ENCODE measurements at regions not wholly inside any gene's neighbourhood (a gene's known extent, or its start where the extent isn't known, plus 50 kb on each side); places are given as distances from the start of the nearest gene placed in this dataset.

GRCh38 chr5:171580502-171581265 is 161.2 kb downstream of the FGF18 start:
- WGBS, 2 experiments (ENCODE audit: extremely low coverage in 1 of 2, insufficient coverage in 1 of 2, insufficient read length in 1 of 2, insufficient replicate concordance in 2 of 2, low coverage in 1 of 2, low lambda C conversion rate in 2 of 2, missing lambda C conversion rate in 1 of 2), result 92 to 100% methylated on average over 1 to 9 of the region's 9 CpGs

More at GRCh38 chr5:171580502-171581265, 161.2 kb downstream of the FGF18 start:
- Histone ChIP-seq H2AK5ac (ENCODE audit: low read depth, low read length) (no peak overlapping the region), H3K23ac (ENCODE audit: insufficient read length) (no peak overlapping the region), H4K8ac (ENCODE audit: extremely low read depth, insufficient read depth, low read length) (no peak overlapping the region), H3K79me1 (ENCODE audit: low read depth, low read length) (no peaks in the 10 kb centered on the region), H2BK20ac (ENCODE audit: low read length) (no peak overlapping the region), H2BK120ac (replicated peaks; ENCODE audit: low read depth, low read length) (no peak overlapping the region), H2BK5ac (ENCODE audit: low read depth, low read length) (no peak overlapping the region), H3K23me2 (ENCODE audit: low read depth, low read length) (no peaks in the 10 kb centered on the region), H3K4me1 (replicated peaks in 1 of 4; ENCODE audit: control insufficient read depth in 3 of 4, insufficient read depth in 4 of 4, low read length in 3 of 4) (peaks cover 0 to 6% (median 0%) of the 10 kb centered on the region in 4 experiments; a peak in 2 of 7 replicates), H3K4me2 (ENCODE audit: insufficient read depth in 1 of 2, low read depth in 2 of 2, low read length in 2 of 2) (no peak overlapping the region), H3K56ac (replicated peaks; ENCODE audit: insufficient read length, low read depth, low read length) (no peak overlapping the region), H3K4me3 (ENCODE audit: extremely low read depth in 1 of 4, insufficient read depth in 2 of 4, low read depth in 3 of 4, low read length in 4 of 4) (no peak overlapping the region), H2BK12ac (ENCODE audit: low read depth, low read length) (no peak overlapping the region), H3K36me3 (ENCODE audit: control insufficient read depth in 2 of 4, insufficient read depth in 4 of 4, low read length in 3 of 4) (no peaks in the 10 kb centered on the region), H2AFZ (ENCODE audit: low read length) (no peak overlapping the region), H3K9ac (replicated peaks in 1 of 4; ENCODE audit: extremely low read depth in 1 of 4, low read depth in 3 of 4, low read length in 3 of 4) (no peak overlapping the region), H4K20me1 (replicated peaks in 1 of 2; ENCODE audit: control insufficient read depth in 1 of 2, insufficient read depth in 2 of 2, low read length in 2 of 2) (no peaks in the 10 kb centered on the region), H3K27me3 (replicated peaks in 1 of 4; ENCODE audit: control insufficient read depth in 3 of 4, extremely low read depth in 1 of 4, insufficient read depth in 3 of 4, low read length in 3 of 4) (no peaks in the 10 kb centered on the region), H3K79me2 (ENCODE audit: control insufficient read depth in 1 of 2, insufficient read depth in 2 of 2, low read length in 2 of 2) (no peaks in the 10 kb centered on the region), H3K18ac (ENCODE audit: extremely low read depth, low read length) (no peak overlapping the region), H4K5ac (ENCODE audit: insufficient read length, low read depth, low read length) (no peak overlapping the region), H3K27ac (ENCODE audit: low read depth, low read length) (no peak overlapping the region), H3K9me3 (ENCODE audit: insufficient read depth in 2 of 2, low read depth in 1 of 2, low read length in 1 of 2) (no peaks in the 10 kb centered on the region), H3K14ac (ENCODE audit: insufficient read length) (no peak overlapping the region), H3K4ac (replicated peaks; ENCODE audit: insufficient read length, low read depth, low read length) (no peak overlapping the region), H2BK15ac (ENCODE audit: low read length) (no peak overlapping the region), H4K91ac (replicated peaks; ENCODE audit: insufficient read length, low read length) (no peak overlapping the region)
- CTCF ChIA-PET (ENCODE audit: partially characterized antibody), result interaction anchor here (0.8 to 2.1 kb wide), 4 partner anchors 10 to 96 kb away, joined by 3 to 5 read pairs (median 3); no protein-coding TSS in a partner anchor
- TF ChIP-seq CHD2 (IDR thresholded peaks at IDR 0.05; ENCODE audit: low read length) (no peak), SP1 (IDR thresholded peaks at IDR 0.05; ENCODE audit: low read depth, low read length) (no peak), EP300 (IDR thresholded peaks at IDR 0.05; ENCODE audit: borderline replicate concordance in 1 of 2, low read depth in 2 of 2, low read length in 2 of 2) (no peak), TAF1 (IDR thresholded peaks at IDR 0.05; ENCODE audit: low read depth, low read length) (no peak)
- POLR2A ChIA-PET (ENCODE audit: partially characterized antibody), result interaction anchor here (0.7 to 1.1 kb wide), 2 partner anchors 8 to 16 kb away, joined by 3 to 5 read pairs; no protein-coding TSS in a partner anchor
- DNase-seq (ENCODE audit: low read depth in 1 of 2, low spot score in 2 of 2), result no peak
- FAIRE-seq, result no peak

Measured in H1 (cell line).